IMR-90 (cell line): ENCODE measurements at regions not wholly inside any gene's neighbourhood (a gene's known extent, or its start where the extent isn't known, plus 50 kb on each side); places are given as distances from the start of the nearest gene placed in this dataset.

Experiments used
- ATAC-seq: fragments of 200-7000 bp; cut with Tn5 transposase; 2 replicates; pipeline ENCODE4 v1.9.1; 2020; ENCODE audit warnings: low read depth, mild to moderate bottlenecking, moderate library complexity
- BruUV-seq: library from RNA; stranded (reverse); fragments of 400-500 nt; replicated peaks from 2 replicates; lab custom pipeline; 2021; lab: Mats Ljungman, UMichigan
- CTCF ChIA-PET: fragments of 300-600 bp; formaldehyde crosslinking; extraction: SDS; loops from one replicate; lab custom pipeline; 2021; ENCODE audit warnings: antibody characterized with exemption; lab: Yijun Ruan, JAX
- POLR2A ChIA-PET: fragments of 300-600 bp; sonication (Branson Sonifier 250); formaldehyde crosslinking; loops from one replicate; lab custom pipeline; 2022; ENCODE audit warnings: antibody characterized with exemption; ENCODE audit not compliant: unreplicated experiment; lab: Charles Lee
- DNase-seq: peaks from one replicate; pipeline ENCODE4 v3.0.0; 2013
- H2AFZ ChIP-seq: replicated peaks from 2 replicates; pipeline ENCODE3; 2013; ENCODE audit warnings: low read length, mild to moderate bottlenecking; ENCODE audit not compliant: poor library complexity
- H2AK5ac ChIP-seq: 2 replicates; pipeline ENCODE4 v1.6.1; 2013; ENCODE audit warnings: low read depth, low read length, inconsistent platforms
- H2AK9ac ChIP-seq: replicated peaks from 2 replicates; pipeline ENCODE3; 2013; ENCODE audit warnings: mild to moderate bottlenecking, low read depth, low read length, moderate library complexity; ENCODE audit not compliant: poor library complexity
- H2BK120ac ChIP-seq: 2 replicates; pipeline ENCODE4 v1.6.1; 2013; ENCODE audit warnings: low read depth, low read length, inconsistent platforms
- H2BK15ac ChIP-seq: 3 replicates; pipeline ENCODE4 v1.6.1; 2013; ENCODE audit warnings: low read depth, low read length, inconsistent platforms
- H2BK20ac ChIP-seq: 2 replicates; pipeline ENCODE4 v1.6.1; 2013; ENCODE audit warnings: low read depth, mild to moderate bottlenecking, inconsistent platforms, low read length, moderate library complexity
- H2BK5ac ChIP-seq: 2 replicates; pipeline ENCODE4 v1.6.1; 2013; ENCODE audit warnings: mild to moderate bottlenecking, low read depth, low read length, inconsistent platforms; ENCODE audit not compliant: poor library complexity, severe bottlenecking
- H3K14ac ChIP-seq: replicated peaks from 2 replicates; pipeline ENCODE4 v1.6.1; 2013; ENCODE audit warnings: low read depth, low read length, inconsistent platforms
- H3K18ac ChIP-seq: 2 replicates; pipeline ENCODE4 v1.6.1; 2013; ENCODE audit warnings: low read depth, low read length, control low read depth
- H3K23ac ChIP-seq: 2 replicates; pipeline ENCODE4 v1.6.1; 2013; ENCODE audit warnings: low read depth, low read length, inconsistent platforms
- H3K27ac ChIP-seq: 2 replicates; pipeline ENCODE4 v1.5.1; 2013; ENCODE audit warnings: mild to moderate bottlenecking, control low read depth, low read length; ENCODE audit not compliant: insufficient read depth
- H3K27me3 ChIP-seq: 2 replicates; pipeline ENCODE4 v1.6.1; 2013; ENCODE audit warnings: low read length; ENCODE audit not compliant: control insufficient read depth, insufficient read depth
- H3K36me3 ChIP-seq: 2 replicates; pipeline ENCODE4 v1.6.1; 2013; ENCODE audit warnings: low read length, mixed read lengths; ENCODE audit not compliant: control insufficient read depth, insufficient read depth
- H3K4ac ChIP-seq: 2 replicates; pipeline ENCODE4 v1.6.1; 2013; ENCODE audit warnings: low read depth, low read length, inconsistent platforms
- H3K4me1 ChIP-seq: 2 replicates; pipeline ENCODE4 v1.6.1; 2013; ENCODE audit warnings: low read length, mixed read lengths; ENCODE audit not compliant: control insufficient read depth, insufficient read depth
- H3K4me2 ChIP-seq: 2 replicates; pipeline ENCODE4 v1.6.1; 2013; ENCODE audit warnings: low read depth, mild to moderate bottlenecking, control low read depth, low read length, moderate library complexity
- H3K4me3 ChIP-seq: 2 replicates; pipeline ENCODE4 v1.5.1; 2013; ENCODE audit warnings: low read depth, mild to moderate bottlenecking, control low read depth, low read length, moderate library complexity; ENCODE audit not compliant: insufficient read depth
- H3K56ac ChIP-seq: 2 replicates; pipeline ENCODE4 v1.6.1; 2013; ENCODE audit warnings: low read length, inconsistent platforms; ENCODE audit not compliant: insufficient read depth; ENCODE audit errors: extremely low read depth
- H3K79me1 ChIP-seq, 2 experiments: 2 replicates each; pipeline ENCODE4 v1.6.1; 2013; ENCODE audit warnings: low read length in 2 of 2, inconsistent platforms in 1 of 2, low read depth in 1 of 2
- H3K9ac ChIP-seq: 2 replicates; pipeline ENCODE4 v1.6.1; 2013; ENCODE audit warnings: low read depth, low read length, control low read depth
- H3K9me1 ChIP-seq: 2 replicates; pipeline ENCODE4 v1.6.1; 2013; ENCODE audit warnings: low read length, inconsistent platforms; ENCODE audit not compliant: insufficient read depth
- H3K9me3 ChIP-seq: 2 replicates; pipeline ENCODE4 v1.6.1; 2013; ENCODE audit warnings: low read length; ENCODE audit not compliant: control insufficient read depth, insufficient read depth
- H4K20me1 ChIP-seq: 2 replicates; pipeline ENCODE4 v1.6.1; 2013; ENCODE audit warnings: low read length, inconsistent platforms; ENCODE audit not compliant: insufficient read depth
- H4K5ac ChIP-seq: 2 replicates; pipeline ENCODE4 v1.6.1; 2013; ENCODE audit warnings: mild to moderate bottlenecking, low read depth, low read length, control low read depth
- H4K8ac ChIP-seq, 2 experiments: 2 replicates each; pipeline ENCODE4 v1.6.1; 2013; ENCODE audit warnings: low read depth in 2 of 2, low read length in 2 of 2, control low read depth in 1 of 2, inconsistent platforms in 1 of 2
- H4K91ac ChIP-seq: 2 replicates; pipeline ENCODE4 v1.6.1; 2013; ENCODE audit warnings: low read depth, low read length, inconsistent platforms; ENCODE audit not compliant: insufficient read depth
- CEBPB ChIP-seq: IDR thresholded peaks from 2 replicates; pipeline ENCODE4 v1.6.1; 2012; ENCODE audit warnings: low read depth, low read length, improper control_type of control experiment
- MAFK ChIP-seq: IDR thresholded peaks from 2 replicates; pipeline ENCODE4 v1.6.1; 2012; ENCODE audit warnings: low read depth, low read length, improper control_type of control experiment
- POLR2A ChIP-seq: IDR thresholded peaks from 2 replicates; pipeline ENCODE4 v1.6.1; 2012; ENCODE audit warnings: mild to moderate bottlenecking, low read depth, low read length
- RAD21 ChIP-seq: IDR thresholded peaks from 2 replicates; pipeline ENCODE4 v1.6.1; 2012; ENCODE audit warnings: low read length, improper control_type of control experiment
- WGBS, 2 experiments: methylation state at CpG; one replicate each; pipeline versions ENCODE4 v1.1.5 to v1.1.7; 2013; ENCODE audit warnings: missing lambda C conversion rate in 2 of 2; ENCODE audit not compliant: insufficient read length in 1 of 2; ENCODE audit errors: extremely low coverage in 2 of 2; 5-methylcytosine and 5-hydroxymethylcytosine counted together
- dilution Hi-C: fragments of 300-500 bp; cut with HindIII; formaldehyde crosslinking; loops from one replicate; pipeline ENCODE4 v1.14.3; 2018; ENCODE audit warnings: low sequenced_read_pairs; ENCODE audit not compliant: unreplicated experiment
- in situ Hi-C: fragments of 300-500 bp; cut with MboI; formaldehyde crosslinking; loops from 3 replicates; pipeline ENCODE4 v1.14.3; 2019; ENCODE audit warnings: low sequenced_read_pairs, inconsistent platforms, mixed read lengths
- intact Hi-C: fragments of 100-400 bp; cut with micrococcal nuclease; formaldehyde crosslinking; loops from 2 replicates; pipeline ENCODE4 v1.10.0; 2022
- TF ChIP-seq, protein P1 (sequence below): conservative IDR thresholded peaks from 2 replicates; pipeline ENCODE4 v1.5.1; 2012; ENCODE audit warnings: mild to moderate bottlenecking, low read depth, low read length, improper control_type of control experiment
- TF ChIP-seq, protein P2 (sequence below): fragments of 150-350 bp; IDR thresholded peaks from 2 replicates; pipeline ENCODE4 v1.6.1; 2016; ENCODE audit warnings: low read depth, mild to moderate bottlenecking, low read length, moderate library complexity, borderline replicate concordance
- TF ChIP-seq, protein P3 (sequence below): fragments of 150-350 bp; IDR thresholded peaks from 2 replicates; pipeline ENCODE4 v1.6.1; 2017; ENCODE audit warnings: mild to moderate bottlenecking, antibody characterized with exemption, low read length, low read depth

DNA sequence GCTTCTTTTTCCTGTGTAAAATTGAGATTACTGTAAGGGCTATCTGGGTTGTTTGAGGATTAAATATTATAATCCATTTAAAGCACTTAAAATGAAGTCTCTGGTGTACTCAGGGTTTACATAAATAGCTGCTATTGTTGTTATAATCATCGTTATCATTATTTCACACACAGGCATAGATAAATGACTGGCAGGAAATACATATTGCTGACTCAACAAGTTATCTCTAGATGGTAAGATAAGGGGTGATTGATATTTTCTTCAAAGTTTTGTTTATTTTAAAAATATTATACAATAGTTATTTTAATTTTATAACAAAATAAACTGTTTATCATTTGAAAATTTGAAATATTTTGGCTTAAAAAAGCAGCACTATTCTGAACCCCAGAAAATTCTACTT, 134.3 kb upstream of the DCAF12L2 start:
- POLR2A ChIA-PET, result no interaction called here
- intact Hi-C loops (no loop called here), dilution Hi-C loops (no loop called here), in situ Hi-C loops (no loop called here)
- H3K79me1 ChIP-seq, result no peaks in the 10 kb centered on the region
- H3K4me3 ChIP-seq, result no peak overlapping the region
- no peaks in the 10 kb centered on the region for H3K36me3 ChIP-seq
- no peak for DNase-seq
- BruUV-seq, result no TSS peak
- CTCF ChIA-PET, result no interaction called here
- no peak overlapping the region for H3K4ac ChIP-seq
- H2AK5ac ChIP-seq, result no peak overlapping the region
- H2AK9ac ChIP-seq, result no peak overlapping the region
- no peak overlapping the region for H3K27ac ChIP-seq
- no peak overlapping the region for H2BK5ac ChIP-seq
- H3K14ac ChIP-seq, result no peak overlapping the region
- no peak overlapping the region for H3K56ac ChIP-seq
- H2AFZ ChIP-seq, result no peak overlapping the region
- no peaks in the 10 kb centered on the region for H3K9me1 ChIP-seq
- ATAC-seq, result no peak
- no peaks in the 10 kb centered on the region; the same call in 1 of the 2 replicates for H3K9me3 ChIP-seq
- H4K20me1 ChIP-seq, result no peaks in the 10 kb centered on the region
- H3K18ac ChIP-seq, result no peak overlapping the region
- H3K4me2 ChIP-seq, result no peak overlapping the region
- WGBS, 2 experiments, result no CpG with 5 or more reads among the region's 1 CpG
- H3K9ac ChIP-seq, result no peak overlapping the region
- H4K8ac ChIP-seq, result no peak overlapping the region
- no peak overlapping the region for H4K91ac ChIP-seq
- no peak for TF ChIP-seq CEBPB
- TF ChIP-seq, protein P1, sequence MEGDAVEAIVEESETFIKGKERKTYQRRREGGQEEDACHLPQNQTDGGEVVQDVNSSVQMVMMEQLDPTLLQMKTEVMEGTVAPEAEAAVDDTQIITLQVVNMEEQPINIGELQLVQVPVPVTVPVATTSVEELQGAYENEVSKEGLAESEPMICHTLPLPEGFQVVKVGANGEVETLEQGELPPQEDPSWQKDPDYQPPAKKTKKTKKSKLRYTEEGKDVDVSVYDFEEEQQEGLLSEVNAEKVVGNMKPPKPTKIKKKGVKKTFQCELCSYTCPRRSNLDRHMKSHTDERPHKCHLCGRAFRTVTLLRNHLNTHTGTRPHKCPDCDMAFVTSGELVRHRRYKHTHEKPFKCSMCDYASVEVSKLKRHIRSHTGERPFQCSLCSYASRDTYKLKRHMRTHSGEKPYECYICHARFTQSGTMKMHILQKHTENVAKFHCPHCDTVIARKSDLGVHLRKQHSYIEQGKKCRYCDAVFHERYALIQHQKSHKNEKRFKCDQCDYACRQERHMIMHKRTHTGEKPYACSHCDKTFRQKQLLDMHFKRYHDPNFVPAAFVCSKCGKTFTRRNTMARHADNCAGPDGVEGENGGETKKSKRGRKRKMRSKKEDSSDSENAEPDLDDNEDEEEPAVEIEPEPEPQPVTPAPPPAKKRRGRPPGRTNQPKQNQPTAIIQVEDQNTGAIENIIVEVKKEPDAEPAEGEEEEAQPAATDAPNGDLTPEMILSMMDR, result no peak
- no peak for TF ChIP-seq RAD21
- TF ChIP-seq, protein P2, sequence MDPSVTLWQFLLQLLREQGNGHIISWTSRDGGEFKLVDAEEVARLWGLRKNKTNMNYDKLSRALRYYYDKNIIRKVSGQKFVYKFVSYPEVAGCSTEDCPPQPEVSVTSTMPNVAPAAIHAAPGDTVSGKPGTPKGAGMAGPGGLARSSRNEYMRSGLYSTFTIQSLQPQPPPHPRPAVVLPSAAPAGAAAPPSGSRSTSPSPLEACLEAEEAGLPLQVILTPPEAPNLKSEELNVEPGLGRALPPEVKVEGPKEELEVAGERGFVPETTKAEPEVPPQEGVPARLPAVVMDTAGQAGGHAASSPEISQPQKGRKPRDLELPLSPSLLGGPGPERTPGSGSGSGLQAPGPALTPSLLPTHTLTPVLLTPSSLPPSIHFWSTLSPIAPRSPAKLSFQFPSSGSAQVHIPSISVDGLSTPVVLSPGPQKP, result no peak
- TF ChIP-seq, protein P3, sequence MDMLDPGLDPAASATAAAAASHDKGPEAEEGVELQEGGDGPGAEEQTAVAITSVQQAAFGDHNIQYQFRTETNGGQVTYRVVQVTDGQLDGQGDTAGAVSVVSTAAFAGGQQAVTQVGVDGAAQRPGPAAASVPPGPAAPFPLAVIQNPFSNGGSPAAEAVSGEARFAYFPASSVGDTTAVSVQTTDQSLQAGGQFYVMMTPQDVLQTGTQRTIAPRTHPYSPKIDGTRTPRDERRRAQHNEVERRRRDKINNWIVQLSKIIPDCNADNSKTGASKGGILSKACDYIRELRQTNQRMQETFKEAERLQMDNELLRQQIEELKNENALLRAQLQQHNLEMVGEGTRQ, result no peak
- no peak for TF ChIP-seq POLR2A
- peak; percentile 93 for TF ChIP-seq MAFK
- no peaks in the 10 kb centered on the region for H3K27me3 ChIP-seq
- H4K5ac ChIP-seq, result no peak overlapping the region
- H2BK15ac ChIP-seq, result no peak overlapping the region
- H2BK20ac ChIP-seq, result no peak overlapping the region
- H3K4me1 ChIP-seq, result no peaks in the 10 kb centered on the region
- no peak overlapping the region for H3K23ac ChIP-seq
- H2BK120ac ChIP-seq, result no peak overlapping the region
